Stomach smooth muscle (tissue), 2 donors: ENCODE measurements at regions not wholly inside any gene's neighbourhood (a gene's known extent, or its start where the extent isn't known, plus 50 kb on each side); places are given as distances from the start of the nearest gene placed in this dataset.

ENCODE experiments used
- H3K27ac ChIP-seq: one replicate; pipeline ENCODE4 v1.7.0; 2013; ENCODE audit warnings: mild to moderate bottlenecking, low read length, inconsistent platforms
- H3K27me3 ChIP-seq, 2 donors: one replicate each; pipeline ENCODE4 v1.7.0; 2013; ENCODE audit warnings: low read length in 2 of 2; ENCODE audit not compliant: insufficient read depth in 2 of 2, control insufficient read depth in 1 of 2
- H3K36me3 ChIP-seq, 2 donors: one replicate each; pipeline ENCODE4 v1.7.0; 2013; ENCODE audit warnings: low read length in 2 of 2; ENCODE audit not compliant: control insufficient read depth in 2 of 2, insufficient read depth in 2 of 2
- H3K4me1 ChIP-seq: one replicate; pipeline ENCODE4 v1.7.0; 2013; ENCODE audit warnings: low read length; ENCODE audit not compliant: control insufficient read depth, insufficient read depth
- H3K4me3 ChIP-seq, 2 donors: one replicate each; pipeline ENCODE4 v1.7.0; 2013; ENCODE audit warnings: low read length in 2 of 2
- H3K9ac ChIP-seq, 2 donors: one replicate each; pipeline ENCODE4 v1.7.0; 2013; ENCODE audit warnings: low read length in 2 of 2, mild to moderate bottlenecking in 1 of 2
- H3K9me3 ChIP-seq, 2 donors: one replicate each; pipeline ENCODE4 v1.7.0; 2013; ENCODE audit warnings: low read length in 2 of 2; ENCODE audit not compliant: control insufficient read depth in 2 of 2
- donor health status: healthy.
- donor health status: Pancreatic carcinoma.

DNA sequence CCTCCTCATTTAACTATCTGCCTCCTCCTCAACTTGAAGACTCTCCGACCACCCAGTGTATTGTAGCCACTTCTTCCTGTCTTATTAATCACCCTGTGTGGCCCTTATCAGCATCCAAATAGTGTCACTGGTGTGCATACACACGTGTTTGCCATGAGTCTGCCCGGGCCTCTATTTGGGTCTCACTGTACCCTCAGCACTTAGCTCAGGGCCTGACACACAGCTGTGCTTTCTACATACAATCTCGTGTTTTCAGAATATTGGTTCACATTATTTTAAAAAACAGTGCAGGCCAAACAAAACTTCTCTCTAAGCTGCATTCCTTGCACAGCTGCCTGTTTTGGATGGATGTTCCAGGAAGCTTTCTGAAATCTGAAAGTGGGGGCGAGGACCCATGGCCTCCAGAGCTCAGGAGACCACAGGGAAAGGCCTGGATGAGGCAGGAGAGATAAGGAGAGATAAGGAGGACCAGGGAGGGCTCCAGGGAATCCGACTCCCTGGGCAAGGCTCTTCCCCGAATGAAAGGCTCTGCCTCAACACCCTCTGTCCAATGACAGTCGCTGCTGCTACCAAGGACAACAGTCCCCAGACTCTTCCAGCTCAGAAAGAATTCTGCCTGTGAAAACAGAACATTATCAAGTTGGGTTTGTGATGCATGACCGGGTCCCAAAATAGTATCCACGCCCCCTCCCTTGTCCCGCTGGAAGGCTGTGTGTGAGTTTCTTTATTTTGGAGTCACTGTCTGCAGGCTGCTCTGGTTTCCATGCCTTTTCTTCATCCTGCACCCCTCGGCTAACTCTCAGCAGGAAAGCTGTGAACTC, 255.6 kb downstream of the NSG2 start:
- Histone ChIP-seq H3K4me3 (no peak overlapping the region), H3K4me1 (no peaks in the 10 kb centered on the region), H3K27me3 (peaks cover 7 to 12% of the 10 kb centered on the region in 2 donors), H3K27ac (no peak overlapping the region), H3K36me3 (no peaks in the 10 kb centered on the region), H3K9me3 (peaks cover 0 to 3% of the 10 kb centered on the region in 2 donors), H3K9ac (no peak overlapping the region)

DNA sequence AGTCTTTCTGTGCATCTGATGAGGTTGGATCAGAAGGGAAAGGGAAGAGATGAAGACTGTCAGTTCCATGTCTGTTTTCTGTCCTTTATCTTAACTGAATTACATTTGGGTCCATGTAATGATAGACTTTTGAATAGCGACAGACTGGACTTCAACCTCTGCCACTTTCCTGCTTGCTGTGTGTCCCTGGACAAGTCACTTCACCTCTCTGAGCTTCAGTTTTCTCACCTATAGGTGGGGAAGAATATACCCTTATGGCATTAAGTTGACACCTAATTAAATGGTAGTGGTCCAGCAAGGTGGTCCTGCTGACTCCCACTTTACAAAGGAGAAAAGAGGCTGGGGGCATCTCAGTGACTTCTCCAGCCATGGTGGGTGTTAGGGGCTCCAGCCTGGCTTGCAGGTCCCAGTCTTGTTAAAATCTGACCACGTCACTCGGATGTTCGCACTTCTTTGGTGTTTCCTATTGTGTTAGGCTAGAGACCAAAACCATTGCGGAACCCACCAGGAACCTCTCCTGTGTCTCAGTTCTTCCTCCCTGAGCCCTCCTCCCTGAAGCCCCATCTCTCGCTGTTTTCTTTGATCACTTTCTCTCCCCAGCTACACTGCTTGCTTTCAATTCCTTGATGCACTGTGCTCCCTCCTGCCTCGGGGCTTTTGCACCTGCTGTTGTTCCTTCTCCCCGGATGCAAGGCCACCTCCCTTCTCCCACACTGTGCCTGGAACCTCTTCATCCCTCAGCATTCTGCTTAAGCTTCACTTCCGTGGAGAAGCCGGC, 256.5 kb downstream of the NSG2 start:
- H3K9ac ChIP-seq, result no peak overlapping the region
- no peak overlapping the region for H3K27ac ChIP-seq
- H3K4me3 ChIP-seq, result no peak overlapping the region
- H3K27me3 ChIP-seq, result peaks cover 7 to 12% of the 10 kb centered on the region in 2 donors
- no peaks in the 10 kb centered on the region for H3K4me1 ChIP-seq
- peaks cover 0 to 3% of the 10 kb centered on the region in 2 donors for H3K9me3 ChIP-seq
- no peaks in the 10 kb centered on the region for H3K36me3 ChIP-seq

DNA sequence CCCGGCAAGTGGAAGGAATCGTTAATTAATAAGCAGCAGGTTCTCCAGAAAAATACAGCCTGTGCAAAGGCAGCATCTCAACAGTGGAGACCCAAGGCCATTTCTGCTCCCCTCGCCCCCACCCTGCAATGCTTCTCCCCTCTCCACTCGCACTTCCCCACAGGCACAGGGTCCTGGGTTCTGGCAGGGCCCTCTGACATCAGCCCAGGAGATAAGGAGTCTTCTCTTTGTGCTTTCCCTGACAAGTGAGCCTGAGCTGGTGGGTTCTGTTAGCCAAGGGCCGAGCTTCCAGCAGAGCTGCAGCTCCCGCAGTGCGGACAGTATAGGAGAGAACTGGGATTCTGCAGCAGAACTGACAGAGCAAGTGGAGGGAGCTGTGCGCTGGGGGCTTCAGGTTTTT, 257.5 kb downstream of the NSG2 start:
- no peaks in the 10 kb centered on the region for H3K36me3 ChIP-seq
- H3K27ac ChIP-seq, result no peak overlapping the region
- peaks cover 7 to 14% of the 10 kb centered on the region in 2 donors for H3K27me3 ChIP-seq
- H3K9me3 ChIP-seq, result peaks cover 0 to 3% of the 10 kb centered on the region in 2 donors
- no peaks in the 10 kb centered on the region for H3K4me1 ChIP-seq
- H3K9ac ChIP-seq, result no peak overlapping the region
- no peak overlapping the region for H3K4me3 ChIP-seq

DNA sequence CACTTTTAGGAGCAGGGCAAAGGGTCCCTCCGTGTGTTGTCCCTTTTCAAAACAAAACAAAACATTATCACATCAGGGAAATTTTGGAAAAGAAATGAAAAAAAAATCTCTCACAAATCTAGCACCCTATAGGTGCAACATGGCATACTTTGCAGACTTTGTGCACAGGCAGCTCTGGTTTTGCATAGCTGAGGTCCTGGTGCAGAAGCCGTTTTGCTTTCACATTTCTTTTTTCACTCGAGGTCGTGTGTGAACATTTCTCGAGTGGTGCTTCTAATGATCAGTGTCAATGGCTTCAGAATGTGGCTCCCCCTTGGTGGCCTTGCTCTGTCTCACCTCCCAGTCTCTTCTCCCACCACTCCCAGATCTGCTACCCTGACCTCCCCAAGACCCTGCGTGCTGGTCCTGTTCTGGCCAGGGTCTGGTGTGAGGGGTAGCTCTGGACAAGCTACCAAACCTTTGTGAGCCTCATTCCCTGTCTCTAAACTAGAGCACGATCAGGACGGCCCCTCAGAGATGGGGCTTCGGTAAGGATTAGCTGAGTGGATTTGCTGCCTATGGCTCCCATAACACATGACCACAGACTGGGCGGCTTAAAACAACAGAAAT, 258.0 kb downstream of the NSG2 start:
- no peak overlapping the region for H3K9ac ChIP-seq
- peaks cover 7 to 15% of the 10 kb centered on the region in 2 donors for H3K27me3 ChIP-seq
- H3K27ac ChIP-seq, result no peak overlapping the region
- no peaks in the 10 kb centered on the region for H3K36me3 ChIP-seq
- H3K4me3 ChIP-seq, result no peak overlapping the region
- peaks cover 0 to 3% of the 10 kb centered on the region in 2 donors for H3K9me3 ChIP-seq
- no peaks in the 10 kb centered on the region for H3K4me1 ChIP-seq

DNA sequence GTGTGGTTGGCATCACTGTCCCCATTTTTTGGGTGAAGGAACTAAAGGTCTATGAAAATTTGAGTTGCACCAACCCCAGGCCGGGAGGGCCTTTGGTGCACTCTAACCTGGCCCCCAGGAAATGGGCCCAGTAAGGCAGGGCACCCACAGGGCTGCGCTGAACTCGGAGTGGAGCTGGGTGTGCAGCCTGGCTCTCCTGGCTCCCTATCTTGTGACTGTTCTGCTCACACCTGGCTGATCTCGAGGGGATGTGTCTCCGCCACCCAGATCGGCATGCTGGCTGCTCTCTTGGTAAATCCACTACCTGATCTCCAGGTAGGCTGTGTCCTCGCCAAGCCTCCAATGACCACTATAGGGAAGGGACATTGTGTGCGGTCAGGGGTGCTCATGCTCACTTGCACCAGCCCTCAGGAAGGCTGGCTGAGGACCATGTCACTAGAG, 259.8 kb downstream of the NSG2 start:
- no peak overlapping the region for H3K4me3 ChIP-seq
- H3K27me3 ChIP-seq, result peaks cover 7 to 15% of the 10 kb centered on the region in 2 donors
- no peaks in the 10 kb centered on the region for H3K36me3 ChIP-seq

DNA sequence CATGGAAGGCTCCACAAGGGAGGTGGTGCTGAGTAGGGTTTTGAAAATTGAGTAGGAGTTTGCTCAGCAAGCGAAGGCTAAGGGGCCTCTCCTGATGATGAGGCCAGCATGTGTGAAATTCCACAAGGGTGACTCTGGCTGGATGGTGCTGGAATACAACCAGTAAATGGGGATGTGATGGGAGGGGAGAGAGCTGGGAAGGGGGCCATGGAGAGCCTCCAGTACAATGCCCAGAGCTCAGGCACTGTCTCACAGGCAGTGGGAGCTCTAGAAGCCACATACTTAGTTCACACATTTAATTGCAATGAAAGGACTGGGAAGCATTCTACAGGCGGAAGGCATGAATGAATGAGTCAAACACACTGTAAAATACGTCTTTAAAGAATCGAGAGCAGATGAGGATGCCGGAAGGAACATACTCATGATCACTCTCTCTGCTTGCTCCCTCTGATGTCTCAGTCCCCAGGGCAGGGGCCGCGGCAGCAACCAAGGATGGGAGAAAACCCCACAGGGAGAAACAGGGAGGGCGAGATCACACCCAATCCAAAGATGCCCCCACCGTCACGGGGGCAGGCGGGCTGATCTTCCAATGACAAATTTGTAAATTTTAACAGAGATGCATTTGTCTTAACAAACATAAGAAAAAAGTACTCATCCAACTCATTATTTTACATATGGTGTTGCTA, 261.0 kb downstream of the NSG2 start:
- Histone ChIP-seq H3K9me3 (no peaks in the 10 kb centered on the region), H3K36me3 (no peaks in the 10 kb centered on the region), H3K9ac (no peak overlapping the region), H3K27me3 (peaks cover 13 to 18% of the 10 kb centered on the region in 2 donors), H3K4me3 (no peak overlapping the region), H3K4me1 (no peaks in the 10 kb centered on the region), H3K27ac (no peak overlapping the region)

More for the DNA sequence above, 259.8 kb downstream of the NSG2 start:
- Histone ChIP-seq H3K4me1 (no peaks in the 10 kb centered on the region), H3K9ac (no peak overlapping the region), H3K27ac (no peak overlapping the region), H3K9me3 (no peaks in the 10 kb centered on the region)

DNA sequence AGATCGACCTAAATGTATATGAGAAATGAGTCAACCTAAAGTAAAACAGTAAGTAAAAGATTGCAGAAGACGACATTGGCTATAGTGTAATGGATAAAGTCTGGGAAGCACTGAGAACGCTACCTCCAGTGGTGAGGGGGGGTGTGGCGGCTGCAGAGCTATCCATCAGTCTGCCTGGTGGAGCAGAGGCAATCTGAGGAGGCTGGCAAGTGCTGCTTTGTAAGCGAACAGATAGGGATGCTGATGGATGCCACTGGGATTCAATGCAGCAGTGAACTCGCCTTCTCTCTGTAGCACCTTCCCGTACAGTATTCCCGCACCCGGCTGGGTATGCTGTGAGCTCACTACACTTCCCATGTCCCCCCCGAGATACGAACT, 261.5 kb downstream of the NSG2 start:
- Histone ChIP-seq H3K27me3 (peaks cover 16 to 17% of the 10 kb centered on the region in 2 donors), H3K9me3 (no peaks in the 10 kb centered on the region)

DNA sequence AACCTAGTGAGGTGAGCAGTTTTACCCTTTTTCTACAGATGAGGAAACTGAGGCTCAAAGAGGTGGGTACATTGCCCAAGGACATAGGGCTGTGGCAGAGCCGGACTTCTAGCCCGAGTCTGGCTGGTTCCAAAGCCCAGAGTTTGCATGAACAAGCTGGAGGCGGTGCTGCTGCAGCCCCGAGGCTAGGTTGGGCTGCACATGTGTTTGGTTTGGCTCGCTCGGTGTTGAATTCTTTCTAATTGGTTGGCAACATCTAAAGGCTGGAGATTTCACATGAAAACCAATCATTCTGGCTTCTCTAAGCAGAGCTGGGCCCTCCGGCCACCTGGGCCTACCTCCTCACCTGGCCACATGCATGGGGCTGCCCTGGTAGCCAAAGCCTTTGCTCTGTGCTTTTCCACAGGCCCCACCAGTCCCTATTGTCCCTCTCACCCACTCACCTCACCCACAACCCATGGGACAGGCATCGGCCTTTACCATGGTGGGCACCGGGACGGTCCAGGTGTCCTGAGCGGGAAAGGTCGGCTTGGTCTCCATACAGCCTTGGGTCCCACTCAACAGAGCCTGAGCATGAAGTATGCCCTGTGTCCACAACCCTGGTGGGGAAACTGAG, 262.3 kb downstream of the NSG2 start:
- Histone ChIP-seq H3K4me1 (peaks cover 5% of the 10 kb centered on the region), H3K27me3 (peaks cover 15 to 23% of the 10 kb centered on the region in 2 donors), H3K9ac (no peak overlapping the region), H3K9me3 (no peaks in the 10 kb centered on the region), H3K4me3 (no peak overlapping the region), H3K27ac (no peak overlapping the region), H3K36me3 (no peaks in the 10 kb centered on the region)

More for the DNA sequence above, 261.5 kb downstream of the NSG2 start:
- no peak overlapping the region for H3K27ac ChIP-seq
- H3K4me3 ChIP-seq, result no peak overlapping the region
- H3K4me1 ChIP-seq, result peaks cover 3% of the 10 kb centered on the region
- H3K9ac ChIP-seq, result no peak overlapping the region
- H3K36me3 ChIP-seq, result no peaks in the 10 kb centered on the region

DNA sequence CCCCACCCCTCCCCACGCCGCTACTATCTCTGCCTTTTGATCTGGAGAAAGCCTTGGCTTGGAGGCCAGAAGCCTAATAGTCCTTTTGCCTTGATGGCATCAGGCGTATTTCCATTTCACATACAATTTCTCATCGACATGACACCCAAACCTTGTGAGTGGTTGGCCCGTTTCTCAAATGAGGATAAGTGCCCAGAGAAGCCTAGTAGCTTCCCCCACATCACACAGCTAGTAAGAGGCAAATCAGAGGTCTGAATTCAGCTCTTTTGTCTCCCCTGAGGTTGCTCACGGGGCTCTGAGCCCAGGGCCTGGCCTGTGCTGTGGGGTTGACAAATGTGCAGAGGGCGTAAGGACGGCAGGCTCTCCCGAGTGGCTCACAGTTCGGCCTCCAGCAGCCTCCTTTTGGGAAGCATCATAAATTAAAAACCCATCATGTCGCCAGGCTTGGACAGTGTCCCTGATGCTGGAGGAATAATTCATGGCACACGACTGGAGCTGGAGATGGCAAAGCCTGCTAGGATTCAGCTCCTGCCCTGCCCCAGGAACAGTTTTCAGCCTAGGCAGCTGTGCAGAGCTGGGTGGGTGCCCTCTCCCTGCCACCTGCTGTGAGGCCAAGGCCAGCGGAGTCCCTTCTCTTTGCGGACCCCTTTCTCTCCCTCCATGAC, 263.8 kb downstream of the NSG2 start:
- no peaks in the 10 kb centered on the region for H3K9me3 ChIP-seq
- H3K27ac ChIP-seq, result no peak overlapping the region
- H3K4me3 ChIP-seq, result no peak overlapping the region
- no peaks in the 10 kb centered on the region for H3K36me3 ChIP-seq
- H3K27me3 ChIP-seq, result peaks cover 19 to 33% of the 10 kb centered on the region in 2 donors
- no peak overlapping the region for H3K9ac ChIP-seq
- peaks cover 5% of the 10 kb centered on the region for H3K4me1 ChIP-seq
